Aorta (tissue), 5 donors: ENCODE measurements at regions not wholly inside any gene's neighbourhood (a gene's known extent, or its start where the extent isn't known, plus 50 kb on each side); places are given as distances from the start of the nearest gene placed in this dataset.

Source experiments
- ATAC-seq: fragments of 200-7000 bp; cut with Tn5 transposase; one replicate; pipeline ENCODE4 v1.9.1; 2022; ENCODE audit warnings: moderate library complexity; ENCODE audit not compliant: low FRiP score
- DNase-seq, 2 donors: peaks; one replicate each; pipeline ENCODE4 v3.0.0-alpha.2; 2020
- H3K27ac ChIP-seq, 2 donors: one replicate each; pipeline ENCODE4 v1.5.1; 2013; ENCODE audit warnings: low read length in 2 of 2, mild to moderate bottlenecking in 2 of 2, moderate library complexity in 2 of 2, control low read depth in 1 of 2, inconsistent platforms in 1 of 2, low read depth in 1 of 2
- H3K27me3 ChIP-seq, 2 donors: one replicate each; pipeline ENCODE4 v1.6.1; 2013; ENCODE audit warnings: control low read depth in 1 of 2, low read length in 1 of 2, mild to moderate bottlenecking in 1 of 2, moderate library complexity in 1 of 2; ENCODE audit not compliant: insufficient read depth in 2 of 2, control insufficient read depth in 1 of 2
- H3K36me3 ChIP-seq, 2 donors: one replicate each; pipeline ENCODE4 v1.6.1; 2013; ENCODE audit warnings: control low read depth in 1 of 2, low read length in 1 of 2, mild to moderate bottlenecking in 1 of 2; ENCODE audit not compliant: insufficient read depth in 2 of 2, control insufficient read depth in 1 of 2
- H3K4me1 ChIP-seq, 2 donors: one replicate each; pipeline ENCODE4 v1.6.1; 2013; ENCODE audit warnings: low read length in 2 of 2, control low read depth in 1 of 2, mild to moderate bottlenecking in 1 of 2, moderate library complexity in 1 of 2; ENCODE audit not compliant: insufficient read depth in 2 of 2, control insufficient read depth in 1 of 2
- H3K4me3 ChIP-seq, 2 donors: one replicate each; pipeline ENCODE4 v1.5.1; 2013; ENCODE audit warnings: low read length in 2 of 2, control low read depth in 1 of 2, mild to moderate bottlenecking in 1 of 2
- H3K9me3 ChIP-seq: one replicate; pipeline ENCODE4 v1.6.1; 2013; ENCODE audit warnings: mild to moderate bottlenecking, low read length; ENCODE audit not compliant: control insufficient read depth
- WGBS, 2 donors: extraction: QIAGEN DNeasy Blood & Tissue Kit; methylation state at CpG; one replicate each; pipeline ENCODE4 v1.1.7; 2013; 5-methylcytosine and 5-hydroxymethylcytosine counted together
- intact Hi-C, 2 donors: fragments of 100-400 bp; cut with DNase I; formaldehyde crosslinking; loops; one replicate each; pipeline versions ENCODE4 v1.14.2 to v1.15.0; 2022
- donor health status: healthy with polysubstance abuse.
- donor health status: Bipolar disorder and iron deficiency.
- donor health status: DM: no; HTN: no; CAD: no.
- donor health status: DM: no; HTN: no; CAD: no.
- donor health status: DM: yes; HTN: yes; CAD: no.

- 93% methylated on average over 2 of the region's 2 CpGs for WGBS, 2 donors
Measured at GRCh38 chr4:136540747-136541146, 991.5 kb downstream of the PCDH18 start.

GRCh38 chr4:136528131-136528530 is 1004.2 kb downstream of the PCDH18 start:
- Histone ChIP-seq H3K4me3 (no peak overlapping the region), H3K27ac (no peak overlapping the region), H3K9me3 (no peaks in the 10 kb centered on the region), H3K4me1 (no peaks in the 10 kb centered on the region), H3K36me3 (no peaks in the 10 kb centered on the region), H3K27me3 (no peaks in the 10 kb centered on the region)
- intact Hi-C loops, result no loop called here
- DNase-seq, result no peak
- ATAC-seq, result no peak

More at GRCh38 chr4:136540747-136541146, 991.5 kb downstream of the PCDH18 start:
- Histone ChIP-seq H3K36me3 (no peaks in the 10 kb centered on the region), H3K4me3 (no peak overlapping the region), H3K4me1 (no peaks in the 10 kb centered on the region), H3K9me3 (no peaks in the 10 kb centered on the region), H3K27me3 (no peaks in the 10 kb centered on the region), H3K27ac (no peak overlapping the region)
- no peak for DNase-seq
- ATAC-seq, result no peak
- intact Hi-C loops, result no loop called here

GRCh38 chr4:136526517-136526916 is 1005.8 kb downstream of the PCDH18 start:
- H3K27me3 ChIP-seq, result no peaks in the 10 kb centered on the region
- no peaks in the 10 kb centered on the region for H3K9me3 ChIP-seq
- intact Hi-C loops, result no loop called here
- DNase-seq (no peak), ATAC-seq (no peak)
- no peak overlapping the region for H3K4me3 ChIP-seq
- H3K36me3 ChIP-seq, result no peaks in the 10 kb centered on the region
- H3K4me1 ChIP-seq, result no peaks in the 10 kb centered on the region
- H3K27ac ChIP-seq, result no peak overlapping the region
- 26 to 32% methylated on average over 2 of the region's 2 CpGs for whole genome bisulfite sequencing, 2 donors

- ATAC-seq (no peak), DNase-seq (no peak)
- WGBS, 2 donors, result 90 to 93% methylated on average over 2 of the region's 2 CpGs
- Histone ChIP-seq H3K4me3 (no peak overlapping the region), H3K27ac (no peak overlapping the region), H3K27me3 (no peaks in the 10 kb centered on the region), H3K9me3 (no peaks in the 10 kb centered on the region), H3K36me3 (no peaks in the 10 kb centered on the region), H3K4me1 (no peaks in the 10 kb centered on the region)
- intact Hi-C loops, result no loop called here
Measured at GRCh38 chr4:136524039-136524438, 1008.3 kb downstream of the PCDH18 start.

- no peak for DNase-seq
- 40 to 51% methylated on average over 3 of the region's 3 CpGs for WGBS, 2 donors
- no peaks in the 10 kb centered on the region for H3K4me1 ChIP-seq
- intact Hi-C loops, result no loop called here
- no peak overlapping the region for H3K27ac ChIP-seq
- no peak for ATAC-seq
- H3K36me3 ChIP-seq, result no peaks in the 10 kb centered on the region
- no peak overlapping the region for H3K4me3 ChIP-seq
- H3K9me3 ChIP-seq, result no peaks in the 10 kb centered on the region
- no peaks in the 10 kb centered on the region for H3K27me3 ChIP-seq
Measured at GRCh38 chr4:136516371-136516770, 1015.9 kb downstream of the PCDH18 start.

GRCh38 chr4:136505020-136505419 is 1027.3 kb downstream of the PCDH18 start:
- no peak overlapping the region for H3K4me3 ChIP-seq
- H3K9me3 ChIP-seq, result no peaks in the 10 kb centered on the region
- H3K4me1 ChIP-seq, result no peaks in the 10 kb centered on the region
- H3K27ac ChIP-seq, result no peak overlapping the region
- no peaks in the 10 kb centered on the region for H3K36me3 ChIP-seq
- intact Hi-C loops, result no loop called here
- DNase-seq (no peak), ATAC-seq (no peak)
- no peaks in the 10 kb centered on the region for H3K27me3 ChIP-seq
- WGBS, 2 donors, result 54 to 65% methylated on average over 1 of the region's 1 CpG

GRCh38 chr4:136495851-136496250 is 1036.4 kb downstream of the PCDH18 start:
- Histone ChIP-seq H3K27me3 (no peaks in the 10 kb centered on the region), H3K36me3 (no peaks in the 10 kb centered on the region), H3K27ac (no peak overlapping the region), H3K9me3 (no peaks in the 10 kb centered on the region), H3K4me1 (no peaks in the 10 kb centered on the region), H3K4me3 (no peak overlapping the region)
- no peak for ATAC-seq
- intact Hi-C loops, result no loop called here
- no peak for DNase-seq

- ATAC-seq (no peak), DNase-seq (no peak)
- Histone ChIP-seq H3K27me3 (no peaks in the 10 kb centered on the region), H3K4me3 (no peak overlapping the region), H3K27ac (no peak overlapping the region), H3K36me3 (no peaks in the 10 kb centered on the region), H3K4me1 (no peaks in the 10 kb centered on the region), H3K9me3 (no peaks in the 10 kb centered on the region)
- intact Hi-C loops, result no loop called here
- WGBS, 2 donors, result 5 to 14% methylated on average over 3 of the region's 3 CpGs
Measured at GRCh38 chr4:136495076-136495475, 1037.2 kb downstream of the PCDH18 start.

GRCh38 chr4:136489101-136489500 is 1043.2 kb downstream of the PCDH18 start:
- no peaks in the 10 kb centered on the region for H3K9me3 ChIP-seq

More at GRCh38 chr4:136489101-136489500, 1043.2 kb downstream of the PCDH18 start:
- Histone ChIP-seq H3K27me3 (no peaks in the 10 kb centered on the region), H3K27ac (no peak overlapping the region), H3K4me1 (no peaks in the 10 kb centered on the region), H3K4me3 (no peak overlapping the region), H3K36me3 (no peaks in the 10 kb centered on the region)
- intact Hi-C loops, result no loop called here
- DNase-seq, result no peak
- no peak for ATAC-seq
- WGBS, 2 donors, result 70 to 72% methylated on average over 4 of the region's 4 CpGs
